Gastrocnemius medialis (tissue), 4 donors: ENCODE measurements at regions not wholly inside any gene's neighbourhood (a gene's known extent, or its start where the extent isn't known, plus 50 kb on each side); places are given as distances from the start of the nearest gene placed in this dataset.

ENCODE experiments used
- POLR2A ChIP-seq, 2 donors: fragments of 450-650 bp; IDR thresholded peaks; one replicate each; pipeline ENCODE4 v1.6.1; 2017; ENCODE audit warnings: antibody characterized with exemption in 2 of 2, mild to moderate bottlenecking in 2 of 2, moderate library complexity in 2 of 2
- TF ChIP-seq, protein P1 (sequence below), 5 experiments: fragments of 450-650 bp in 3 of 5; fragments of 200-600 bp in 2 of 5; sonication (generic) in 2 of 5; IDR thresholded peaks in 4 of 5; conservative IDR thresholded peaks in 1 of 5; 1 replicate in 4 of 5; 2 replicates in 1 of 5; pipeline ENCODE4 v1.5.1; 2016 to 2019; ENCODE audit warnings: antibody characterized with exemption in 5 of 5, mild to moderate bottlenecking in 3 of 5, moderate library complexity in 3 of 5

DNA sequence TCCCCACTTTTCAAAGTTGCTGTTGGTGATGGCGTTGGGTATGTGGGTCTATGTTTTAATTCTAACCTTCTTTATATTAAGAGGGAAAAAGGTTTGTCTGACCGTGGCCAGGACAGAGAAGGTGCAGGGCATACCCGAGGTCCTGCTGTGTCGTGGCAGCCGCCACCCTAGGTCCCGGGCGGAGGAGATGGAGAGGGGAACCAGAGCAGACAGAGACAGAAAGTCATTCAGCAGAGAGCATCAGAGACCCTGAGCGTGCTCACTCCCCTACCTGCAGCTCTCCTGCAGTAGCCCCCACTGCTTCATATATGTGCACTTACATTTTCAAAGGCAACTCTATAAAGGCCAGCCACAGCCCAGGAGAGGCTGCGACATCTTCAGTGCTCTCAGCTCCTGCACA is 327.2 kb upstream of the TNRC6C start:
- TF ChIP-seq, protein P1, sequence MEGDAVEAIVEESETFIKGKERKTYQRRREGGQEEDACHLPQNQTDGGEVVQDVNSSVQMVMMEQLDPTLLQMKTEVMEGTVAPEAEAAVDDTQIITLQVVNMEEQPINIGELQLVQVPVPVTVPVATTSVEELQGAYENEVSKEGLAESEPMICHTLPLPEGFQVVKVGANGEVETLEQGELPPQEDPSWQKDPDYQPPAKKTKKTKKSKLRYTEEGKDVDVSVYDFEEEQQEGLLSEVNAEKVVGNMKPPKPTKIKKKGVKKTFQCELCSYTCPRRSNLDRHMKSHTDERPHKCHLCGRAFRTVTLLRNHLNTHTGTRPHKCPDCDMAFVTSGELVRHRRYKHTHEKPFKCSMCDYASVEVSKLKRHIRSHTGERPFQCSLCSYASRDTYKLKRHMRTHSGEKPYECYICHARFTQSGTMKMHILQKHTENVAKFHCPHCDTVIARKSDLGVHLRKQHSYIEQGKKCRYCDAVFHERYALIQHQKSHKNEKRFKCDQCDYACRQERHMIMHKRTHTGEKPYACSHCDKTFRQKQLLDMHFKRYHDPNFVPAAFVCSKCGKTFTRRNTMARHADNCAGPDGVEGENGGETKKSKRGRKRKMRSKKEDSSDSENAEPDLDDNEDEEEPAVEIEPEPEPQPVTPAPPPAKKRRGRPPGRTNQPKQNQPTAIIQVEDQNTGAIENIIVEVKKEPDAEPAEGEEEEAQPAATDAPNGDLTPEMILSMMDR (IDR thresholded peaks at IDR 0.05 in 4 of 5, conservative IDR thresholded peaks at IDR 0.05 in 1 of 5) = no peak
- TF ChIP-seq POLR2A (IDR thresholded peaks at IDR 0.05) = no peak
